Cardiac muscle cell (in vitro differentiated cells and primary cell): ENCODE measurements at regions not wholly inside any gene's neighbourhood (a gene's known extent, or its start where the extent isn't known, plus 50 kb on each side); places are given as distances from the start of the nearest gene placed in this dataset.

ENCODE experiments used
- DNase-seq, 2 donors: peaks; one replicate each; pipeline versions ENCODE4 v3.0.0 to v3.0.0-alpha.2; 2010 to 2017; ENCODE audit warnings: low read depth in 1 of 2, low spot score in 1 of 2
- H3K27ac ChIP-seq: fragments of 200-600 bp; sonication (generic); 2 replicates; pipeline ENCODE4 v1.5.1; 2016
- H3K27me3 ChIP-seq: fragments of 200-600 bp; sonication (generic); 2 replicates; pipeline ENCODE4 v1.6.0; 2016; ENCODE audit warnings: control low read depth
- H3K36me3 ChIP-seq: fragments of 200-600 bp; sonication (generic); 2 replicates; pipeline ENCODE4 v1.5.1; 2016; ENCODE audit warnings: control low read depth
- H3K4me1 ChIP-seq: fragments of 200-600 bp; sonication (generic); 2 replicates; pipeline ENCODE4 v1.8.1; 2017; ENCODE audit warnings: low read depth, mild to moderate bottlenecking, mixed run types
- H3K4me3 ChIP-seq: fragments of 200-600 bp; sonication (generic); 2 replicates; pipeline ENCODE4 v1.5.1; 2016; ENCODE audit warnings: mild to moderate bottlenecking
- H3K9me3 ChIP-seq: fragments of 200-600 bp; sonication (generic); 2 replicates; pipeline ENCODE4 v1.5.1; 2017; ENCODE audit warnings: low read depth, mild to moderate bottlenecking, control low read depth
- TF ChIP-seq, protein P1 (sequence below): IDR thresholded peaks from 2 replicates; pipeline ENCODE4 v1.5.1; 2012; ENCODE audit warnings: low read depth, mild to moderate bottlenecking, low read length

DNA sequence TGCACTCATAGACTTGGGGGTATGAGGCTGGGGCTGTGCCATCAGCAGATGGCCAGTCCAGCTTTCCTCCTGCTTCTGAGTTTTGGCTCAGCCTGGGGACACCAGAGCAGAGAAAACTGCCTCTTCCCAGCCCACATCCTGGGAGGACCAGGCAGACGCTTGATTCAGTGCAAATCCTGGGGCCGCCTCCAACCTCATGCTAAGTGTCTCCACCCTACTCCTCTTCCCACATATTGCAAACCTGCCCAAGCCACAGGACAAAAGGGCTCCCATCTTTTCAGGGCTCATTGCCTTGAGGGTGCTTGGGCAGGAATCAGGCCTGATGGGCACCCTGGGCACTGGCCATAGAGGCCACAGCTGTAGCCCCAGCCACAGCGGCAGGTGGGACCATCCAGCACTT, 79.7 kb upstream of the SHANK2 start:
- DNase-seq: no peak
- Histone ChIP-seq H3K36me3 (no peaks in the 10 kb centered on the region), H3K9me3 (no peaks in the 10 kb centered on the region), H3K27ac (no peak overlapping the region), H3K27me3 (no peaks in the 10 kb centered on the region), H3K4me3 (no peak overlapping the region), H3K4me1 (no peaks in the 10 kb centered on the region)
- TF ChIP-seq, protein P1, sequence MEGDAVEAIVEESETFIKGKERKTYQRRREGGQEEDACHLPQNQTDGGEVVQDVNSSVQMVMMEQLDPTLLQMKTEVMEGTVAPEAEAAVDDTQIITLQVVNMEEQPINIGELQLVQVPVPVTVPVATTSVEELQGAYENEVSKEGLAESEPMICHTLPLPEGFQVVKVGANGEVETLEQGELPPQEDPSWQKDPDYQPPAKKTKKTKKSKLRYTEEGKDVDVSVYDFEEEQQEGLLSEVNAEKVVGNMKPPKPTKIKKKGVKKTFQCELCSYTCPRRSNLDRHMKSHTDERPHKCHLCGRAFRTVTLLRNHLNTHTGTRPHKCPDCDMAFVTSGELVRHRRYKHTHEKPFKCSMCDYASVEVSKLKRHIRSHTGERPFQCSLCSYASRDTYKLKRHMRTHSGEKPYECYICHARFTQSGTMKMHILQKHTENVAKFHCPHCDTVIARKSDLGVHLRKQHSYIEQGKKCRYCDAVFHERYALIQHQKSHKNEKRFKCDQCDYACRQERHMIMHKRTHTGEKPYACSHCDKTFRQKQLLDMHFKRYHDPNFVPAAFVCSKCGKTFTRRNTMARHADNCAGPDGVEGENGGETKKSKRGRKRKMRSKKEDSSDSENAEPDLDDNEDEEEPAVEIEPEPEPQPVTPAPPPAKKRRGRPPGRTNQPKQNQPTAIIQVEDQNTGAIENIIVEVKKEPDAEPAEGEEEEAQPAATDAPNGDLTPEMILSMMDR: no peak

DNA sequence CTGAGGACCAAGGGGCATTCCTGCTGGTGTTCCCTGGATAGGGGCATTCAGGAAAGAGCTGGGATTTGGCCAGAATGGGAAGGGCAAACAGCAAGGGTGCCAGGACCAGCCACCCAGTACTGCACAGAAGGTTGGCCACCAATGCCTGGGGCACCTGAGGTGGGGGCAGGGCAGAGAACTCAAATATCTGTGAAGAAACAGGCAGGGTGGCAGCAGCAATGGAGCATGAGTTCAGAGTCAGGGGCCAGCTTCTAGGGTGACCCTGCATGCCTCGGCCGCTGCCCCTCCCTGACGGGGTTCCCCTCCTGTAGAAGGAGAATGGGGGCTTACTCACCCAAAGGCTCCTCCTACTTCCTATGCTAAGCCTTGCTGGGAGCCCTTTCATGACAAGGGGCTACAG, 79.3 kb upstream of the SHANK2 start:
- DNase-seq: no peak
- no peak overlapping the region for H3K4me3 ChIP-seq
- TF ChIP-seq, protein P1: no peak

DNA sequence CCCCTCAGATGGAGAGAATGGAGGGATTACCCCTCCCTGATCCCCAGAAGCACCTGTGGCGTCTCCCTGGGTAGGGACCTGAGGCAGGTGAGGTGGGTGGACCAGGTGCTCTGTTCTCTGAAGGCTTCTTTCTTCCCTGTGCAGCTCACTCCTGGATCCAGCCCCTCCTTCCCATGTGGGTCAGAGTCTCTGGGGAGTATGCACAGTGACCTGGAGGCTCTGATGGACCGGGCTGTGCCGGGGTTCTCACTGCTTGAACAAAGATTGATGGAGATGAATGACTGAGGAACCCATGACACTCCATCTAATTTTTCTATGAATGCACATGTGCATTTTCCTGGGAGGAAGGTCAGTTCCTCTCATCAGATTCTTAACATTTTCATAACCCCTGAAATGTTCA, 78.6 kb upstream of the SHANK2 start:
- TF ChIP-seq, protein P1: no peak
- no peak overlapping the region for H3K4me3 ChIP-seq

More for the DNA sequence above, 79.3 kb upstream of the SHANK2 start:
- Histone ChIP-seq H3K27me3 (no peaks in the 10 kb centered on the region), H3K9me3 (no peaks in the 10 kb centered on the region), H3K27ac (no peak overlapping the region), H3K4me1 (no peaks in the 10 kb centered on the region), H3K36me3 (no peaks in the 10 kb centered on the region)

DNA sequence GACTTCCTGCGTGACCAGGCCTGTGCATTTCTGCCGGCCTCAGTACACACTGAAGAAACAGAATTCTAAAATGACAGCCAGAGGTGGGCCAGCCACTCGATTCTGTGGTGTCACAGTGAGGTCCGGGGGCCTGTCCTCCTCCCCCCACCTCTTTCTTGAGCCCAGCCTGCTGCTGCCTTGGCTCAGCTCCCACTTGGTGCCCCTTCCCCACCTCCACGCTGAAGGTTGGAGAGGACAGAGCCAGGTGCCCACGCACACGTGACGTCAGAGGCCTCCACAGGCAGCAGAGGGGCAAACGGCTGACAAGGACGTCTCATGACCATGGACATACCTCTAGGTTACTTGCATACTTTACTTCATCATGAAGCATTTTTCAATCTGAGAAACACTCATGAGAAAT, 78.0 kb upstream of the SHANK2 start:
- H3K27ac ChIP-seq: no peak overlapping the region
- H3K4me1 ChIP-seq: no peaks in the 10 kb centered on the region
- TF ChIP-seq, protein P1: no peak
- DNase-seq: no peak
- no peaks in the 10 kb centered on the region for H3K36me3 ChIP-seq
- H3K9me3 ChIP-seq: no peaks in the 10 kb centered on the region
- no peaks in the 10 kb centered on the region for H3K27me3 ChIP-seq
- no peak overlapping the region for H3K4me3 ChIP-seq

More for the DNA sequence above, 78.6 kb upstream of the SHANK2 start:
- DNase-seq: no peak
- Histone ChIP-seq H3K27me3 (no peaks in the 10 kb centered on the region), H3K27ac (no peak overlapping the region), H3K36me3 (no peaks in the 10 kb centered on the region), H3K9me3 (no peaks in the 10 kb centered on the region), H3K4me1 (no peaks in the 10 kb centered on the region)

DNA sequence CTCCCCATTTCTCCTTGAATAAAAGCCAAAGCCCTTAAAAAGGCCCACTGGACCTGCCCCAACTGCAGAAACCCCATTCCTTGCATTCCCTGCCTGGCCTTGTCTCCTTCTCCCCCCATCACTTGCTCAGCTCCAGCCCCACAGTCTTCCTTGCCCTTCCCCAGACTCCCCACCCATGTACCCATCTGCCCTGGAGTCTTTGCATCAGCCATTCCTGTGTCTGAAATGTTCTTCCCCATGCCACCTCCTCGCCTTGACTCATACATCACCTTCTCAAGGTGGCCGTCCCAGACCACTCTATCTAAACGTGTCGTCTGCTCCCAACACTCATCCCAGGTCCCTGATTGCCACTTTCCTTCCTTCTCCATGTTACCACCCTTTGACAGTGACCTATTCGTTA, 77.4 kb upstream of the SHANK2 start:
- DNase-seq: no peak
- Histone ChIP-seq H3K9me3 (no peaks in the 10 kb centered on the region), H3K4me3 (no peak overlapping the region), H3K4me1 (no peaks in the 10 kb centered on the region), H3K36me3 (no peaks in the 10 kb centered on the region), H3K27ac (no peak overlapping the region), H3K27me3 (no peaks in the 10 kb centered on the region)
- TF ChIP-seq, protein P1: no peak

DNA sequence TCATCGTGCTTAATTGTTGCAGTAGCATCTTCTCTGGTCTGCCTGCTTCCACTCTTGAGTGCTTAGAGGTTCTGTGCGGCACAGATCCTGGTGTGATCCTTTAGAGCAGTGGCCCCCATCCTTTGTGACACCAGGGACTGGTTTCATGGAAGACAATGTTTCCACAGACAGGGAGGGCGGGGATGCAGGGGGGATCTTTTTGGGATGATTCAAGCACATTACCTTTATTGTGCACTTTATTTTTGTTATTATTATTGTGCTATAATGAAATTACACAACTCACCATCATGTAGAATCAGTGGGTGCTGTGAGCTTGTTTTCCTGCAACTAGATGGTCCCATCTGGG, 76.8 kb upstream of the SHANK2 start:
- Histone ChIP-seq H3K9me3 (no peaks in the 10 kb centered on the region), H3K36me3 (no peaks in the 10 kb centered on the region), H3K4me3 (no peak overlapping the region), H3K27me3 (no peaks in the 10 kb centered on the region), H3K27ac (no peak overlapping the region), H3K4me1 (no peaks in the 10 kb centered on the region)
- no peak for DNase-seq
- TF ChIP-seq, protein P1: no peak
